GM18517 (cell line): ENCODE measurements at regions not wholly inside any gene's neighbourhood (a gene's known extent, or its start where the extent isn't known, plus 50 kb on each side); places are given as distances from the start of the nearest gene placed in this dataset.

Source experiments
- ATAC-seq: cut with Tn5 transposase; IDR thresholded peaks from one replicate; pipeline ENCODE4 v1.9.1; 2021; ENCODE audit warnings: mild to moderate bottlenecking, moderate library complexity; ENCODE audit not compliant: unreplicated experiment

DNA sequence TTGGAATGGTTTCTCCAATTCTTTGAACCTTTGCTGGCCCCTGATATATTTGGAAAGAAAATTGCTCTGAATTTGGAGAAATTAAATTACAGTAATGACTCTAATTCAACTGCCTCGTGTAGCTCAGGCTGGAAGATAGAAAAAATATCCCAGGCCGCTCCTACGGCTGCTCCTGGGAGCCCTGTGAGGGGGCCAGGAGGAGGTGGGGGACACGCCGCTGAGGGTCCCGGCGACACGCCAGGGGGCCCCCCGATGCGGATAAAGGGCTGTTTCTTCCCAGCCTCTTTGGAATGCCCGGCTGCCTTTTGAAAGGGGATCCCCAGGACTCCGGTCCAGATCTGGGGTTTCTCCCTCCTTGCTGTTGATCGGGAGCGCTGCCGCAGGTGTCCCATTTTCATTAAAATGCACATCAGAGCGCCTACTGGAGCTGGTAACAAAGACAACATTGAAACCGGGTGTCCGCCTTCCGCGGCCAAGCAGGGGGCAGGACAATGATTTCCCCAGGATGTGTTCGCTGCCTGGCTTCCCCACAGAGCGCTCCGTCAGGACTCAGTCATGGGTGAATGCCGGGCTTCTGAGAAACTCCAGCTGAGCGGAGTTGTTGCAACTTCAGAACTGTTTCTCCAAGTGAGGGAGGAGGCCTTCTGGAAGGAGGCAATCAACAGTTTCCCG lies 200.1 kb upstream of the KBTBD8 start:
- ATAC-seq: no peak

DNA sequence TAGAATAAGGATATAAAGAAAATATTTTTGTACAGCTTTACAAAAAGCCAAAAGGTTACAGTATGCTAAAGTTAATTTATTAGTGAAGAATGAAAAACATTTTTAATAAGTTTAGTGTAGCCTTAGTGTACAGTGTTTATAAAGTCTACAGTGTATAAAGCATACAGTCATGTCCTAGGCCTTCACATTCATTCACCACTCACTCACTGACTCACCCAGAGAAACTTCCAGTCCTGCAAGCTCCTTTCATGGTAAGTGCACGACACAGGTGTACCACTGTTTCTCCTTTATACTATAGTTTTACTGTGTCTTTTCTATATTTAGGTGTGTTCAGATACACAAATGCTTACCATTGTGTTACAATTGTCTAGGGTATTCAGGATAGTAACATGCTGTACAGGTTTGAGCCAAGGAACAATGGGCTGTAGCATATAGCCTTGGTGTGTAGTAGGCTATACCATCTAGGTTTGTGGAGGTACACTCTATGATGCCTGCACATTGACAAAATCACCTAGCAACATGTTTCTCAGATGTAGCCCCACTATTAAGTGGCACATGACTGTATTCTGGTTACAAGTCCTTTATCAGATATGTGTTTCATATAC lies 197.1 kb upstream of the KBTBD8 start:
- no peak for ATAC-seq

DNA sequence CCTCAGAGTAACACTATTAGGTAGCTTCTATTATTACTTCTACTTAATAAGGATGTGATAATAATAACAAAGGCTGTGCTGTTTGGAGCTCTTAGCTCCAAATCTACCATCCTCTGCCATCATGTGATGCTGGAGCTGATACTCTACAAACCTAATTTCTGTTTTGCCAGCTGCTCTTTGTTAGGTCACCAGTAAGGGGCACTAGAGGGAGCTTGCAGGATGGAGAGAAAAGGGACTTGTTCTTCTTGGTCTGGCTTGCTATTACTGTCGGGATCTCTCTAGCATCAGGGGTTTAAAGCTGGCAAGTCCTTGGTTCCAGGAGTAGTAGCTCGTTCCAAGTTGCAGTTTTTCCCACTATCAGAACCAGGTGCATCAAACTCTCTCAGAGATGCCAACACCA lies 194.9 kb upstream of the KBTBD8 start:
- ATAC-seq: no peak

DNA sequence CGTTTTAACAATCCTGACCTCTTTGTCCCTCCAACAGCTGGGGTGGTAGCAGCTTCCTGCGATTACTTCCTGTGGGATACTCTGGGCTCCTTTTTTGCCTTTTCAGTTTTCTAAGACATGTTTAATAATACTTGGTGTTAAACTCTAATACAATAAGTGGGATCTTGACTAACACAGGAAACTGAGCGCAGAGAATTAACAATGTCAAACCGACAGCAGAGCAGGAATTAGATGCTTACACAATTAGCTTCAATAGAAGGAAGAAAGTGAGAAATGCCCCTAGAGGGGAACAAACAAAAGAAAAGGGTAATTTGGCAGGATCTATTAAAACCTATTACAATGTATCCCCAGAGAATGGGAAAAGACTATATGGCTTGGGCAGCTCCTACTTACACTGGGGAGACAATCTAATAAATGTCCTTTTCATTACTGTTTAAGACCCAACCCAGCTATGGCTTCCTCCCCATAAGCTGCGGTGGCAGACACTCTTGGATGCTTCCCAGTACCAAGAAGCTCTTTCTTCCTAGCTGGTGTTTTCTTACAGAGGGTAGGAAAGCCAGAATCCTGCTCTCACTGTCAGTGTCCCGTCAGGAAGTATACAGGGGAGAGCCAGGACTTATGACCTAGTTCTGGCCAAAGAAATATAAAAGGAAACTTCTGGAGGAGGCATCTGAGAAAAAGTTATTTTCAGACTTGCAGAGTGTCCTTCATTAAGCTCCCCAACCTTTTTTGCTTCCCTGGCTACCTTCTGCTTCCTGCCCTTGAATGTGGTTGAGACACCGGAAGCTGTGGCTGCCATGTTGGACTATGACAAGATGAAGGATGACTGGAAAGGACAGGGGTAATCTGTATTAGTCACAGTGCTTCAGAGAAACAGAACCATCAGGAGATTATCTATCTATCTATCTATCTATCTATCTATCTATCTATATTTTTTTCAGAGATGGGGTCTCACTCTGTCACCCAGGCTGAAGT lies 194.1 kb upstream of the KBTBD8 start:
- no peak for ATAC-seq

DNA sequence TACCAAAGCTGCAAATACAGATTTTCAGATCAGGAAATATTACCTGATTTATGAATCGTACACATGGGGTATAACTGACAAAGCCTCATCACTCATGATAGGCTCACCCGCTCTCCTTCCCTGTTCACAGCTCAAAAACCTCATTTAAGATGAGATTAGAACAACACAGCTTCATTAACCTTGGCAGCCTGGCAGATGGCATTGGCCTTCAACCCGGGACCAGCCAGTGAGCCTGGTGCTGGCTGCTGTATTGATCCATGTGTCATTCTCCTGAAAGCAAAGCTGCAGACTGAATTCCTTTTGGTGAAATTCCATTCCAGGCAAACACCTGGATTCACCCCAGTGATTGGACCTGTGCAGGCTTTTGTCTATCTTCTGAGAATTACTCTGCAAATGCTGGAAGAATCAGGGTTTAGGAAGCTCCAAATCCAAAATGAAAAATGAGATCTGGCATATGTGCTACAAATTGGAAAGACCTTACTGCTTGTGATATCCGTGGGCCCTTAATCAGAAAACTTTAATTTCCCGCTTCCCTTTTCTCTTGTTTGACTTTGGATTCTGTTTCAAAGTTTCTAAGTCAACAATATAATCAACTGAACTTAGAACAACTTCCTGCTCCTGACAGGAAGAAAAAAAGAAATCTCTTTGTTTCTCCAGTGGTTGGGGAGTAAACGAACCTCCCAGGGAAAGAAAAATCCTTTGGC lies 189.1 kb upstream of the KBTBD8 start:
- ATAC-seq: no peak

DNA sequence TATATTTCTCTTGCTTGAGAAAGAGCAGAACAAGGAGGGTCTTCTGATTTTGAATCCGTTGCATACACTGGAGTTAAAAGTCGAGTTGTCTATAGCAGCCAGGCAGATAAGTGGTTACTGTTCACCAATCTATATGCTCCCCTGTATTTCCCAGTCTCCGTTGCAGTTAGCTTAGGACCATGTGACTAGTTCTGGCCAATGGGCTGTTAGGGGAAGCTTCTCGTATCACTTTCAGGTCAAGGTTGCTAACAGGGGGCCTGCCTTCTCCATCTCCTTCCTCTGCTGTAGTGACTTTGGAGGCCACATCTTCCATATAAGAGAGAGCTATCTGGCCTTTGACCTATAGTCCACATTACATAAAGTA lies 188.5 kb upstream of the KBTBD8 start:
- ATAC-seq: no peak

DNA sequence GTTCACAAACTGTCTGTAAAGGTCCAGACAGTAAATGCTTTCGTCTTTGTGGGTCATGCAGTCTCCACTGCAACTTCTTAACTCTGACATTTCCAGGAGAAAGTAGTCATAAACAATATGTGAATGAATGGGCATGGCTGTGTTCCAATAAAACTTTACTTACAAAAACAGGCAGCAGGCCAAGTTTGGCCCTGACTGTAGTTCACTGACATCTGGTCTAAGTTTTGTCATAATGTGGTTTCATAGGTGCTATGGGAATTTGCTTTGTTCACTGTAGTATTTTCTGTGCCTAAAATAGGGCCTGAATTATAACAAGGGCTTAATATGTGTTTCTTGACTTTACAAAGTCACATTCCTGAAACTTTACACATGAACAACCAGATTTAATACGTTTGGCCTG lies 186.0 kb upstream of the KBTBD8 start:
- no peak for ATAC-seq

DNA sequence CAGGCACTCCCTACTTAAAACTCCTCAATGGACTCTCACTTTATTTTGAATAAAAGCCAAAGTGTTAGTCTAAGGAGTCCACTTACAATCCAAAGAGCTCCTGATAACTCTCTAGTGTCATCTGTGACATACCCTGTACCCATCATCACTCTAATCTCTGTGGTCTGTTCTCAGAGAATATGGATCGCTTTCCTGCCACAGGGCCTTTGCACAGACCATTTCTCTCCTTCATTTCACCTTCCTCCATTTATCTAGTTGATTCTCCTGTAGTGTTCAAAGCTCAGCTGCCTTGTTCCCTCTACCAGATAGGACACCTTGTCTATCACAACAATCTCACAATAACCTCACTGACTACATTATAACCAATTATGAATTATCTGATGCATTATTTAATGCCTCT lies 185.4 kb upstream of the KBTBD8 start:
- ATAC-seq: no peak

DNA sequence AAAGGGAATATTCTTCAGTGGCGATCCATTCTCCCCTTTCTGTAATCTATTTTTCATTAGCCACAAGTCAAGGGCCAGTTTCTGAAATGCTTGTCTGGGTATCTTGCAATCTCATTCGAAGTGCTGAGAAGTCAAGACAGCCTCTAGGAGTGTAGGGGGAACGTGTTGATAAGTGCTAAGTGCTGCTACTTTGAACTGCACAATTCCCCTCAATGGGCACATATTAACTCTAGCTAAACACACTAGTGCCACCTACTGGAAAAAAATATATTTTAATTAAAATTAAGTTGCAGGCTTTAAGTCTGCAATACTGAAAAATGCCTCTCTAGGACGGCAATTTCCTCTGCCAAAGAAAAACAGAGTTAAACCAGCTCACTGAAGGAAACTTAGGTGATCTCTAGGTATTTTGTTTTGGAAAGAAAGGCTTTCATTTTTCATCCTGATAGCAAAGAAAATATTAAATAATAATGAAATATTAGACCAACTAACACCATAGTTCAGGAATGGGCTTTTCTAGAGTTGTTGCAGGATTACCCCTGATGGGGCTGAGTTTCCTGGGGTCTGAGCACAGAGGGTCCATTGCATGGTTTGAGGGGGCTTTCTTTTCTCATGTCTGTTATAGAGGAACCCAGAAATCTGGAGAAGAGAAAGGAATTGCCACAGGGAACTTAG lies 181.9 kb upstream of the KBTBD8 start:
- ATAC-seq: peak; percentile 87

DNA sequence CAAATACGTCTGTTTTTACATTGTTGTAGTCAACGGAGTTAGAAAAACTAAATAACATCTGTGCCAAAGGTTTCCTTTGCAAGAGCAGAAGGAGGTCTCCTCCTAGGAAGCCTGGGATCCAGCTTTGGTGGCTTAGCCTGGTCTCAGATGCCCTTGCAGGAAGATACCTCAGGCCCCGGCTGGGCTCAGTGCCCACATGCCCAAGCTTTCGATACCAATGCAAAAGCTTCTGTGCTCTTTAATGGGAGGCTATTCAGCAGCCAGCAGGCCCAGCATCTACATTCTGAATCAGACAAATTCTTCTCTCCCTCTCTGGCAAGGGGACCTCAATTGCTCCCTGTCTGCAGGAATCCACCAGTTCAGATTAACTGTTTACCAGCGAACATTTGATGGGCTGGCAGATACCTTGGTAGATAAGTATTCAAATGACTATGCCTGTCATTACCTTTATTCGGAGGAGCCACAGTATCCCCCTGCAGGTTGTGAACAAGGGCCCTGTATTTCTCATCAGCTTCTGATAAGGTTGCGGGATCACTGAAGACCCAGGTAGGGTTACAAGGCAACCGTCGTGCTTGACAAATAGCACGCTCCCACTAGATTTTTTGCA lies 180.1 kb upstream of the KBTBD8 start:
- no peak for ATAC-seq

DNA sequence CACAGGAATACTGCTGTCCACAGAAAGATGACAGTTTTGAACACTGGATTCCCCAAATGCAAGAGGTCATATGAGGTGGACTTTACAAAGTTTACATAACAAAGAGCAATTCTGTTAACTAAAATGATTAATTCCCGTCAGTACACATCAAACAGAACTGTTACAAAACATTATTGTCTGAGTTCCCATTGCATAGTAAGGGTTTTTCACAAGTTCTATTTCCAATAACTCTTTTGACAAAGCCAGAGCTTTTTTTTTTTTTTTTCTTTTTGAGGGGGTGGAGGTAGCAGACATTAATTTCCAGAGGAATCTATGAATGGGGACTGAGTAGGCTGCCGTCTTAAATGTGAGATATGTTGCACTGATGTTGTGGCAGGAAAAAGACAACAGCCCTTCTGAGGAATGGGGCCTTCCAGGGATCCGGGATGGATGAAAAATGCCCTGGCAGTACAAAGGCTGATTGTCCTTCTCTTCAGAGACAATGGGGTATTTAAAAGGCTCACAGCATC lies 178.1 kb upstream of the KBTBD8 start:
- ATAC-seq: no peak

DNA sequence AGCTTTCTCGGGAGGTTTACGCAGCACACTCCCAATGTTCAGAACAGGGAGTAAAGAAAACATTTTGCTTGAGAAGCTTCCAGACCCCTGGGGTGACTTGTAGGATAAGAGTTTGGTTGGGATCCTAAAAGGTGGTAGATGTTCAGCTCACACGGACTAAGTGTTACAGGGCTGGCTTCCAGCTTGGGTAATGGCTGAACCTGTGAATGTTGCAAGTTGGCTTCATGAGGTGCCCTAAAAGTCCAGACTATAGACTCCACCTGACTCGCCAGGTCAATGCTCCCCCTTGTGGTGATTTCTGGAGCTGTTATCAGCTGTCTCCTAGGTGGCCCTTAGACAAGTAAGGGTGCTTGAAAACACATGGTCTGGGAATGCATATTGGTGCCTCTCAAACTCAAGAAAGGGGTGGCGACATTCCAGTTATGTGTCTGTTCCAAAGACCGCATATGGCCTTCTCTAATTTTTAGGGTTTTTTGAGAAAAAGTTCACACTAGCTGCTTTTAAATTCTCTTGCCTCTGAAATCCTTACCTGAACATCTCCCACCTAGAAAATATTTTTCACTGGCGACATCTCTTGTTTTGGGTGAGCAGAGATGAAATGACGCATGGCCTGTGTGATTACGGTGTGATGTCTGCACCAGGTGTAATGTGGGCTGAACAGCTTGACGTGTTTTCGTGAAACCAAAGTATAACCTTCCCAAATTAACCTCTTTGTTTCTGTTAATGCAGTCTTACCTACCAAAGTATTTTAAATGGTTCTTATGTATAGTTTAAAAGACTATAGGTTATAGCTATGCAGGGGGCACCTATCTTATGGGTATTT lies 175.7 kb upstream of the KBTBD8 start:
- peak; percentile 77 for ATAC-seq

DNA sequence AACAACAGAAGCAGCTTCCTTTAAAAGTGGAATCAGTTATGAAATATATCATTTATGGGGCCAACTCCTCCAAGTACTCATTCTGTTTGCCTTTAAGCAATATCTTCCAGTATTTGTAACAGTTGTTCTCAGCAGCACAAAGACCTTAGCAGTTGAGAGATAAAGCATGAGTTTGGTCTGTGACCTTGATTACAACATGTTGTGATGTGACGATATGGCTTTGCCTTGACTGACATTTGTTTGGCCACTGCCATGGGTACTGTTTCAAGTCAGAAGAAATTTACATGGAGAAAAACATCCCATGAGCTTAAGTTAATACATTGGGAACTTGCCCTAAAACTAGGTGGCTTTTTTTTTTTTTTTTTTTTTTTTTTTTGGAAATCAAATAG lies 175.1 kb upstream of the KBTBD8 start:
- no peak for ATAC-seq

DNA sequence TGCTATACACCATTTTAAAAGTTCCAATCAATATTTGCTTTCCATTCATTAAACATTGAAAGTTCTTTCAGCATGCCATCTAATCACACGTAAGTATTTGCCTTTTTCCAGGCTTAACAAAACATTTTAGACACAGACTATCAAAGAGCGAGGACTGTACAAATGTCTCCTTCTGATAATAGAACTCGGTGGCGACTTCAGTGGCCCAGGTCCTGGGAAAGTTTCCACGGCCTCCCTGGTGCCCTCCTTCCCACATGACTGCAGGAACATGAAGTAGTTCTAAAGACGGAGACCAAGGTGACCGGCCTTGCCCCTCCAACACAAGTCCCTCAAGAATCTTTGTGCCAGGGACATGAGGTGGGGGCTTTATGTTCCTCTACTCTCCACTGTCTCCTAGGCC lies 174.6 kb upstream of the KBTBD8 start:
- ATAC-seq: no peak

DNA sequence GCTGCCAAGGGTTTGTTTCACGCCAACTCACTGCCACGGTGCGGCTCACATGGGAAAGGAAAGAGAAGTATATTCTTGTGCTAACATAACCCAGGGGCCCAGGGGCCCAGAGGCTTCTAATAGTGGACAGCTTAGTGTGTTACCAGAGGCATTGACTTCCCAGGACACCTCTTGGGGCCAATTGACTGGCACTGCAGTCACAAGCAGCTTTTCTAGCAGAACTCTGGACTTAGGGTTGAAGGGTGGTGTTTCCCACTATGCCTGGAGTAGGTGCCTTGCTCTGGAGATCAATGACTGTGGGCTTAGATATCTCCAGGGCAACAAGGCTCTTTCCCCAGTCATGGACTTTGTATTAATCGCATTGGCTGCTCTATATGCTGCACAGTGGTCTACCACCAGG lies 172.7 kb upstream of the KBTBD8 start:
- no peak for ATAC-seq

DNA sequence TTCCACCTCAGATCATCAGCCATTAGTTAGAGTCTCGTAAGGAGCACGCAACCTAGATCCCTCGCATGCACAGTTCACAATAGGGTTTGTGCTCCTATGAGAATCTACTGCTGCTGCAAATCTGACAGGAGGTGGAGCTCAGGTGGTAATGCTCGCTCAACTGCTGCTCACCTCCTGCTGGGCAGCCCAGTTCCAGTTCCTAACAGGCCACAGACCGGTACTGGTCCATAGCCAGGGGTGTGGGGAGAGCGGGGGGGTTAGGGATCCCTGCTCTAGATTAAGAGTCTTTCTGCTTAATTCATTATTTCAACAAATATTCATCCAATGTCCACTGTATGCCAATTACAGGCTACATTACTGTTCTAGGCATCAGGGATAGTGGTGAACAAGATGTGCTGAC lies 170.4 kb upstream of the KBTBD8 start:
- no peak for ATAC-seq

DNA sequence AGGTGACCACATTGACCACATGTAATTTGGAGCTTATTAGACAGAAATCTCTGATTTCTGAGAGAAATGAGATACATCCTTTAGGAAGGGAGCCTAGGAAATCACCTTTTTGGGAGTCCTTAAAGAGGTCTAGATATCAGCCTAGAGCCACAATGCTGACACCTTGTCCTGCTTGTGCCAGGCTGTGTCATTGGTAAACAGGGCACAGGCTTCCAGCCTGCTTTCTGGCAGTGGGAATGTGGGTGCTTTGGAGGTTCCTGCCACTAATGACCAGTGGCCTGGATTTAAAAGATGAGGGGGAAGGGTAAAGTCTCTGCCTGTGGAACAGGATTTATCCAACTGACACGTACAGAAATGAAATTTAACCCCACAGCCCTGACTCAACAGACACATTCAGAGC lies 169.8 kb upstream of the KBTBD8 start:
- no peak for ATAC-seq

DNA sequence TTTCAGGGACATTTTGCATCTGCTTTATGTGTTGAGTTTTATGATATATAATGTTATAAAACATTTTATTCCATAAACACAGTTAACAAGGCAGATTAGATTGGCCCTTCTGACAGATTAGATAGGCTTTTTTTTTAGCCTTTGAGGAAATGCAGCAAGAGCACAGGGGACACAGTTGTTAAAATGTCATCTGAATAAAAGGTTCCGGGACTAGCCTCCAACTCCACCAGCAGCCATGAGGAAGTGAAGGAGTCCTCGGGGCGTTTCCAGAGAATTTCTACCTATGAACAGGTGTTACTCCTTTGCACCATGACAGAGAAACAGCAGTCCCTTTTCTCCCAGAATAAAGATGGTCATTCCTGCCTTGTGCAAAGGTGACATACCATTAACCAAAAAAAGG lies 167.8 kb upstream of the KBTBD8 start:
- no peak for ATAC-seq

DNA sequence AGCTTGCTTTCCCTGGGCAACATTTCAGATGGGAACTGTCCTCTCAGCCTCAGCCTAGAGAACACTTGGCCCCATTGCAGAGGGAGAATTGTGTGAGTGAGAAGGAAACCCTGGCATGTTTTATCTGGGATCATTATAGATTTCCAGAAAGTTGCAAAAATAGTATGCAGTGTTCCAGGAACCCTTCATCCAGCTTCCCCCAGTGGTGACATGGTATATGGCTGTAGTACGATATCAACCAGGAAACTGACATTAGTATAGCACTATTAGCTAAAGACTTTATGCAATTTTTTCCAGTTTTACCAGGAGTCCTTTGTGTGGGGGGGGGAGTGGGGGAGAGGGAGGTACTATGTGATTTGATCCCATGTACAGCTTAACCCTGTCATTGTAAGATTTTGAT lies 166.2 kb upstream of the KBTBD8 start:
- ATAC-seq: no peak
